Naive thymus-derived CD4-positive, alpha-beta T cell (primary cell): ENCODE measurements at regions not wholly inside any gene's neighbourhood (a gene's known extent, or its start where the extent isn't known, plus 50 kb on each side); places are given as distances from the start of the nearest gene placed in this dataset.

Experiments
- ATAC-seq: fragments of 150-1000 bp; cut with Tn5 transposase; 2 replicates; pipeline ENCODE4 v1.10.0; 2021; ENCODE audit warnings: mild to moderate bottlenecking, moderate library complexity
- CTCF ChIA-PET: fragments of 350-600 bp; sonication (Branson Sonifier 250); formaldehyde crosslinking; loops from one replicate; lab custom pipeline; 2021; ENCODE audit warnings: antibody characterized with exemption; lab: Charles Lee
- POLR2A ChIA-PET: fragments of 350-600 bp; sonication (Branson Sonifier 250); formaldehyde crosslinking; loops from one replicate; lab custom pipeline; 2021; ENCODE audit warnings: antibody characterized with exemption, inconsistent platforms; lab: Charles Lee
- DNase-seq, 9 donors: peaks; one replicate each; pipeline versions ENCODE4 v3.0.0 to v3.0.0-alpha.2; 2020 to 2022; ENCODE audit warnings: mixed read lengths in 1 of 9
- H3K27ac ChIP-seq: one replicate; pipeline ENCODE4 v1.7.0; 2013; ENCODE audit warnings: mild to moderate bottlenecking, low read depth, low read length, moderate library complexity
- H3K27me3 ChIP-seq, 2 donors: one replicate each; pipeline ENCODE4 v1.7.0; 2013; ENCODE audit warnings: low read length in 2 of 2, mild to moderate bottlenecking in 2 of 2, moderate library complexity in 2 of 2; ENCODE audit not compliant: control insufficient read depth in 2 of 2, insufficient read depth in 2 of 2
- H3K36me3 ChIP-seq, 3 experiments: 1 replicate in 2 of 3; 2 replicates in 1 of 3; pipeline ENCODE4 v1.7.0; 2013; ENCODE audit warnings: low read length in 3 of 3, mild to moderate bottlenecking in 3 of 3, moderate library complexity in 1 of 3; ENCODE audit not compliant: insufficient read depth in 3 of 3, control insufficient read depth in 2 of 3
- H3K4me1 ChIP-seq, 2 donors: one replicate each; pipeline ENCODE4 v1.7.0; 2013; ENCODE audit warnings: low read length in 2 of 2, mild to moderate bottlenecking in 2 of 2, moderate library complexity in 1 of 2; ENCODE audit not compliant: control insufficient read depth in 2 of 2, insufficient read depth in 2 of 2
- H3K4me3 ChIP-seq: 2 replicates; pipeline ENCODE4 v1.7.0; 2013; ENCODE audit warnings: mild to moderate bottlenecking, low read length
- H3K9me3 ChIP-seq, 3 experiments: 1 replicate in 2 of 3; 2 replicates in 1 of 3; pipeline ENCODE4 v1.7.0; 2013; ENCODE audit warnings: low read length in 3 of 3; ENCODE audit not compliant: control insufficient read depth in 2 of 3
- H3K27ac Mint-ChIP-seq, 9 donors: one replicate each; pipeline ENCODE4 v1.8.0; 2020 to 2022; ENCODE audit warnings: mixed read lengths in 9 of 9, mild to moderate bottlenecking in 8 of 9, moderate library complexity in 5 of 9, inconsistent platforms in 2 of 9
- H3K27me3 Mint-ChIP-seq, 5 donors: one replicate each; pipeline ENCODE4 v1.8.0; 2021 to 2022; ENCODE audit warnings: mixed read lengths in 5 of 5, mild to moderate bottlenecking in 1 of 5
- H3K36me3 Mint-ChIP-seq, 5 donors: one replicate each; pipeline ENCODE4 v1.8.0; 2020 to 2022; ENCODE audit warnings: mixed read lengths in 5 of 5, mild to moderate bottlenecking in 3 of 5, inconsistent platforms in 1 of 5
- H3K4me1 Mint-ChIP-seq, 7 donors: one replicate each; pipeline ENCODE4 v1.8.0; 2020 to 2022; ENCODE audit warnings: mixed read lengths in 7 of 7, mild to moderate bottlenecking in 3 of 7, inconsistent platforms in 1 of 7
- H3K4me3 Mint-ChIP-seq, 10 donors: one replicate each; pipeline ENCODE4 v1.8.0; 2020 to 2022; ENCODE audit warnings: mild to moderate bottlenecking in 10 of 10, mixed read lengths in 10 of 10, moderate library complexity in 6 of 10, inconsistent platforms in 2 of 10
- H3K9me3 Mint-ChIP-seq, 11 donors: one replicate each; pipeline ENCODE4 v1.8.0; 2020 to 2022; ENCODE audit warnings: mixed read lengths in 11 of 11, mild to moderate bottlenecking in 4 of 11, inconsistent platforms in 1 of 11, moderate library complexity in 1 of 11
- intact Hi-C, 2 donors: fragments of 100-400 bp; cut with micrococcal nuclease; formaldehyde crosslinking; loops; one replicate each; pipeline ENCODE4 v1.15.1; 2023

DNA sequence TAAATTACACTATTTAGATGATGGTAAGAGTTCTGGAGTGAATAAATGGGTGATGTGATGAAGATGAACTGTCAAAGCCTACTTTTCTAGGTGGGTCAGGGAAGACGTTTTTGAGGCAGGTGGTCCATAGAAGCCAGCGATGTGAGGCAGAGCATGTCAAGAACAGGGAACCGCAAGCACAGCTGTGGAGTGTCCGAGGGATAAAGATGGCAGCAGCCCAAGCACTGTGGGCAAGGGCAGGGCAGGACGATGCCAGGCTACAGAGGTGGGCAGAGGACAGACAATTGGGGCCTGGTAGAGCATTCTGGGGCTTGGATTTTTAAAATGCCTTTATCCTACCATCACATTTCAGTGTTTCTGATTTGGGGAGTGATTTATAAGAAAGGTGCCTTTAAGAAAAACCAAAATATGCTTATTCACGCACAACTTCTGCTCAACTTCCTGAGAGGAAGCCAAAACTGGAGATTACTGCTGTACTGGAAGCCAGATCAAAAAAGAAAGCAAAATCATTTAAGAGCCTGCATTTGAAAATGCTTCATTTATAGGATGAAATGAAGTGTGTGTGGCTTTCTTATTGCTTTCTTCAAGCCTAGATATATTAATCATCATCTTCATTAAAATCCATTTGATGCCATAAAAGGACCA, 119.0 kb upstream of the WDR17 start:
- Mint-ChIP-seq H3K4me3 (peak overlapping the region in 7 of 10 donors; percentile 4 to 69 (median 44)), H3K4me1 (peaks cover 0 to 10% (median 6%) of the 10 kb centered on the region in 7 donors), H3K9me3 (no peaks in the 10 kb centered on the region), H3K27me3 (peaks cover 10 to 27% (median 13%) of the 10 kb centered on the region in 5 donors), H3K36me3 (no peaks in the 10 kb centered on the region), H3K27ac (peak overlapping the region in 2 of 9 donors; percentile 10 to 25)
- Histone ChIP-seq H3K4me3 (no peak overlapping the region), H3K4me1 (peaks cover 0 to 3% of the 10 kb centered on the region in 2 donors), H3K36me3 (no peaks in the 10 kb centered on the region), H3K9me3 (no peaks in the 10 kb centered on the region), H3K27ac (no peak overlapping the region), H3K27me3 (no peaks in the 10 kb centered on the region)
- ChIA-PET CTCF (interaction anchor here (0.7 to 1.1 kb wide), 2 partner anchors 8 to 395 kb away, joined by 3 to 7 read pairs; no protein-coding TSS in a partner anchor), POLR2A (no interaction called here)
- ATAC-seq (peak; percentile 49), DNase-seq (peak in 1 of 9 donors; percentile 1)
- intact Hi-C loops = loop anchor here (1.0 to 5.0 kb wide), 3 partner anchors 251 to 1100 kb away; partner anchors contain the start of gene SPATA4 (in 1 of the 2)

DNA sequence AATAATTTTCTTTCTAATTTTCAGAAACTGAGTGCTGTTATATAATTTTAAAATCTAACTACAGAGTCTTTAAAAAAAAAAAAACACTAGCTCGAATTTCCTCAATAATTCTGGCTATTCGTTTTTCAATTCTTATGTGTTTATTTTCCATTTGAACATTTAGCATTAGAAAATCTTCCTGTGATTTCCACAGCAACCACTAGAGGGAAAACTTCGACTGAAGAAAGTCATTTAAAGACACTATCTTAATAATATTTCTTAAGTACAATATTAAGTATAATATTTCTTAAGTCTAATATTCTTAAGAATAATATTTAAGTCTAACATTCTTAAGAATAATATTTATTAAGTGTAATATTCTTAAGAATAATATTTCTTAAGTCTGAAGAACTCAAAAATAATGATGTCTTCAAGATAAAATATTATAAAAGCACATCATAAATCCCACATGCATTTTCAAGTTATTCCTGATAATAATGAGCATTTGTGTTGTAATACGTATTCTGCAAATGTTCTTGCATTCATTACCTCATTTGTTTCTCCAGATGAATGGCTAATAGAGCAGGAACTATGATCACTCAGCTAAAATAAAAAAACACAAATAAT, 118.4 kb upstream of the WDR17 start:
- H3K9me3 ChIP-seq = no peaks in the 10 kb centered on the region
- Mint-ChIP-seq H3K9me3 (no peaks in the 10 kb centered on the region), H3K4me3 (peak overlapping the region in 1 of 10 donors; percentile 44), H3K4me1 (peaks cover 0 to 10% (median 6%) of the 10 kb centered on the region in 7 donors), H3K27ac (no peak overlapping the region), H3K27me3 (peaks cover 10 to 27% (median 13%) of the 10 kb centered on the region in 5 donors), H3K36me3 (no peaks in the 10 kb centered on the region)
- H3K4me3 ChIP-seq = no peak overlapping the region
- no peak overlapping the region for H3K27ac ChIP-seq
- peaks cover 0 to 3% of the 10 kb centered on the region in 2 donors for H3K4me1 ChIP-seq
- no peaks in the 10 kb centered on the region for H3K36me3 ChIP-seq
- CTCF ChIA-PET = interaction anchor here (0.7 to 1.1 kb wide), 2 partner anchors 9 to 394 kb away, joined by 3 to 7 read pairs; no protein-coding TSS in a partner anchor
- intact Hi-C loops = loop anchor here (1.0 to 5.0 kb wide), 3 partner anchors 250 to 1100 kb away; partner anchors contain the start of gene SPATA4 (in 1 of the 2)
- ATAC-seq = no peak
- peak in 3 of 9 donors; percentile 1 to 8 (median 4) for DNase-seq
- POLR2A ChIA-PET = no interaction called here
- H3K27me3 ChIP-seq = no peaks in the 10 kb centered on the region

GRCh38 chr4:175951794-175952193, 113.8 kb upstream of the WDR17 start:
- Histone ChIP-seq H3K27me3 (no peaks in the 10 kb centered on the region), H3K9me3 (no peaks in the 10 kb centered on the region), H3K27ac (no peak overlapping the region), H3K36me3 (no peaks in the 10 kb centered on the region), H3K4me3 (no peak overlapping the region), H3K4me1 (peaks cover 0 to 1% of the 10 kb centered on the region in 2 donors)
- Mint-ChIP-seq H3K27ac (no peak overlapping the region), H3K27me3 (peaks cover 0 to 22% (median 8%) of the 10 kb centered on the region in 5 donors), H3K36me3 (no peaks in the 10 kb centered on the region), H3K4me3 (no peak overlapping the region), H3K4me1 (peaks cover 0 to 3% (median 0%) of the 10 kb centered on the region in 7 donors), H3K9me3 (no peaks in the 10 kb centered on the region)
- intact Hi-C loops = no loop called here
- ATAC-seq (no peak), DNase-seq (no peak)
- CTCF ChIA-PET = interaction anchor here (1.2 kb wide), 1 partner anchor 386 kb away, joined by 3 read pairs; no protein-coding TSS in a partner anchor
- POLR2A ChIA-PET = no interaction called here

DNA sequence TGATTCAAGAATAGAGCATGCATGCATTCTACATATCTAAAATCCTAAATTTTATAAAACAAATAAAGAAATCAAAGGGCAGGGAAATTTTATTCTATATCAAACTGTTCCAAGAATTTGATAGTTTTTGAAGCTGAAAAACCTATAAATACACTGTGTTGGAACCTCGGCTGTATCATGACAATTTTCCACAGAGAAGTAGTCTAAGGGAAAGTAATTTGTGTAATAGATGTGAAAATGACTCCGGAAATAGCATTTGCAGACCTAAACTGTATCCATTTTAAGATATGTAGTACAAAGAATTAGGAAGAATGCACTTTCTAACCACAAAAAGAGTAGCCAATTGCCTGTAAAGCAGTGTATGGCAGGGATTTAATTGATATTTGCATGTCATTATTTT, 112.5 kb upstream of the WDR17 start:
- intact Hi-C loops = no loop called here
- H3K4me1 ChIP-seq = no peaks in the 10 kb centered on the region
- ChIA-PET POLR2A (no interaction called here), CTCF (no interaction called here)
- Mint-ChIP-seq H3K27me3 (peaks cover 0 to 17% (median 7%) of the 10 kb centered on the region in 5 donors), H3K36me3 (no peaks in the 10 kb centered on the region), H3K4me1 (no peaks in the 10 kb centered on the region), H3K4me3 (no peak overlapping the region), H3K9me3 (no peaks in the 10 kb centered on the region), H3K27ac (no peak overlapping the region)
- DNase-seq (no peak), ATAC-seq (no peak)
- no peak overlapping the region for H3K4me3 ChIP-seq
- H3K27ac ChIP-seq = no peak overlapping the region
- H3K27me3 ChIP-seq = no peaks in the 10 kb centered on the region
- H3K9me3 ChIP-seq = no peaks in the 10 kb centered on the region
- H3K36me3 ChIP-seq = no peaks in the 10 kb centered on the region

GRCh38 chr4:175953960-175954521, 111.6 kb upstream of the WDR17 start:
- intact Hi-C loops = no loop called here
- Histone ChIP-seq H3K4me1 (no peaks in the 10 kb centered on the region), H3K36me3 (no peaks in the 10 kb centered on the region), H3K9me3 (no peaks in the 10 kb centered on the region), H3K4me3 (no peak overlapping the region), H3K27me3 (no peaks in the 10 kb centered on the region), H3K27ac (no peak overlapping the region)
- H3K4me3 Mint-ChIP-seq = no peak overlapping the region
- no peaks in the 10 kb centered on the region for H3K4me1 Mint-ChIP-seq
- ChIA-PET POLR2A (no interaction called here), CTCF (interaction anchor here (0.6 kb wide), 1 partner anchor 11 kb away, joined by 3 read pairs; no protein-coding TSS in a partner anchor)
- DNase-seq (no peak), ATAC-seq (no peak)
- H3K27me3 Mint-ChIP-seq = peaks cover 0 to 17% (median 5%) of the 10 kb centered on the region in 5 donors
- no peak overlapping the region for H3K27ac Mint-ChIP-seq
- no peaks in the 10 kb centered on the region for H3K36me3 Mint-ChIP-seq
- H3K9me3 Mint-ChIP-seq = no peaks in the 10 kb centered on the region

GRCh38 chr4:175954685-175955084, 111.0 kb upstream of the WDR17 start:
- no peaks in the 10 kb centered on the region for H3K36me3 Mint-ChIP-seq
- H3K27me3 Mint-ChIP-seq = peaks cover 0 to 20% (median 11%) of the 10 kb centered on the region in 5 donors

More at GRCh38 chr4:175954685-175955084, 111.0 kb upstream of the WDR17 start:
- Mint-ChIP-seq H3K4me1 (no peaks in the 10 kb centered on the region), H3K4me3 (no peak overlapping the region), H3K9me3 (no peaks in the 10 kb centered on the region), H3K27ac (no peak overlapping the region)
- Histone ChIP-seq H3K36me3 (no peaks in the 10 kb centered on the region), H3K27ac (no peak overlapping the region), H3K4me1 (no peaks in the 10 kb centered on the region), H3K4me3 (no peak overlapping the region), H3K27me3 (no peaks in the 10 kb centered on the region), H3K9me3 (no peaks in the 10 kb centered on the region)
- ATAC-seq = no peak
- POLR2A ChIA-PET = no interaction called here
- DNase-seq = no peak
- CTCF ChIA-PET = interaction anchor here (0.6 kb wide), 1 partner anchor 10 kb away, joined by 3 read pairs; no protein-coding TSS in a partner anchor
- intact Hi-C loops = no loop called here
